GM18499 (cell line): ENCODE measurements at regions not wholly inside any gene's neighbourhood (a gene's known extent, or its start where the extent isn't known, plus 50 kb on each side); places are given as distances from the start of the nearest gene placed in this dataset.

ENCODE experiments used
- ATAC-seq: cut with Tn5 transposase; IDR thresholded peaks from one replicate; pipeline ENCODE4 v1.9.1; 2021; ENCODE audit warnings: moderate number of reproducible peaks; ENCODE audit not compliant: insufficient read depth, unreplicated experiment

DNA sequence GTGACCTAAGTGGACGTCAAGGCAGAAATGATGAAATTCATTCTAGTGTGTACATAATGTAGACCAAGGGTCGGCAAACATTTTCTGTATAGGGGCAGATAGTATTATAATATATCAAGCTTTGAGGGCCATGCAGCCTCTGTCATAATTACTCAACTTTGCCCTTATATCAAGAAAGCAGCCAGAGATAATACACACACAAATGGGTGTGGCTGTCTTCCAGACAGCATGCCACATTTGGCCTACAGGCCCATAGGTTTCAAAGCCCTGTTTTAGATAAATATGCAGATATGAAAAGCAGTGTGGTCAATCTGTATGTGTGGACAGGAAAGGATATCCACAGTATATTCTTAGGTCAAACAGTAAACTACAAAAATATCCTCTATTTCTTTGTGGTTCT lies 320.1 kb upstream of the FMN2 start:
- ATAC-seq = no peak

DNA sequence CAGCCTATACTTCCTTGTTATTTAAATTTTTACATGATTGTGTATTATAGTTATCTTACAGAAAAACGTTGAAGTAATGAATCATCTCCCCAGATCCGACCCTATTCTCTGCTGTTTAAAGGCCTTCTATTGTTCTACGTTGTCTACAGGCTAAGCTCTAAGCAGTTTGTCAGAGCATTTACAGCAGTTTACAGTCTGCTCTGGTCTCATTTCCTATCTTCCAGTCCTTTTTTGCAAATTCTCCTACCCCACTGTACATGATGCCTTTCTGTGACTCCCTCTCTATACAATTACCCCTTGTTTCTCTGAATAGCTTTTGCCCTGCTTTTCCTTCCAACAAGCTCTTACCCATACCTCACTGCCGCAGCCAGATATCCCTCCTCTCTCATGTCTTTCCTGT lies 319.2 kb upstream of the FMN2 start:
- no peak for ATAC-seq

DNA sequence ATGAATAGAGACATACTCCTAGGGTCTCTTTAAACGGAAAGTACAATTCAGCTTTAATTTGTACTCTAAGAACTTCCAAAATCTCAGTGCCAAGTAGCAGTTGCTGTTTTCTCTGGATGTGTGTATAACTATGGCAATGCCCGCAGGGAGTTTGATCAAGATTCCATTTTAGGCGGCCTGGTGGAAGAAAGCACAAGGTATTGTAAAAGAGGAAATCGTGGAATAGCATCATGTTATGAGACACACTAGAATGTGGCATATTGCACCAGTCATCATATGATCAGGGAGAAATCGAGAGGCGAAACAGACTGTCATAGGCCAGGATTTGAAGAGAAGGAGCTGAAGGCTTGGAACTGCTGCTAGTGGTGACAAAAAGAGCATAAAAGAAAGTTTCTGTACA lies 316.2 kb upstream of the FMN2 start:
- no peak for ATAC-seq

DNA sequence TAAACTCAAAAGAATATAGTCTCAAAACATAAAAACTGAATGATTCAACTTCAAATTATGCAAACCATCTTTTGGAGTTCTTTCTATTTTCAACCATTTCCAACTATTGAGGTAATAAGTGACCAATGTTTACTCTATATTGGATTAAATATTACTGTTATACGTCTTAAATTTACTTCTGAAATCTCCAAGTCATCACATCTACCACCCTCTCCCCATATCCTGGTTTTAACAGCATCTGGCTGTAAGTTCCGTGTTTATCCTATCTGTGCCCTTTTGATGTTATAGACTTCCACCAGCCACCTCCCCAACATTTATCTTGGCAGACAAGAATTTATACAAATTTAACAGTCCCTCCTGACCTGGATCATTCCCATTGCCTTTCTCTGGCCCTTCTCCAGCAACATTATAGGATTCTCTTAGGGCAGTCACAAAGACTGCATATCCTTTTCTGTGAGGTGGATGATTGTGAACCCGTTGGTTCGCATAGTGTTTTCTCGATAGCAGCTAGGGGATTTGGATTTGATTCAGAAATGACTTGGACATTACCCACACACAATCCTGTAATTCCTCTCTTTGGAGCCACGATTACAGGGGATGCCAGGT lies 313.4 kb upstream of the FMN2 start:
- no peak for ATAC-seq

DNA sequence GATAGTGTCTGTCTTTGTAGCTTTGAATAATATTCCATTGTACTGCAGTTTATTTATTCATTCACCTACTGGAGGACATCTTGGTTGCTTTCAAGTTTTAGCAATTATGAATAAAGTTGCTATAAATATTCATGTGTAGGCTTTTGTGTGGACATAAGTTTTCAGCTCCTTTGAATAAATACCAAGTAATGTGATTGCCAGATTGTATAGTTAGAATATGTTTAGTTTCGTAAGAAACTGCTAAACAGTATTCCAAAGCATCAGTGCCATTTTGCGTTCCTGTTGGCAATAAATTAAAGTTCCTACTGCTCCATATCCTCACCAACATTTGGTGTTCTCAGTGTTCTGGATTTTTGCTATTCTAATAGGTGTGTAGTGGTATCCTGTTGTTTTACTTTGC lies 311.7 kb upstream of the FMN2 start:
- no peak for ATAC-seq

DNA sequence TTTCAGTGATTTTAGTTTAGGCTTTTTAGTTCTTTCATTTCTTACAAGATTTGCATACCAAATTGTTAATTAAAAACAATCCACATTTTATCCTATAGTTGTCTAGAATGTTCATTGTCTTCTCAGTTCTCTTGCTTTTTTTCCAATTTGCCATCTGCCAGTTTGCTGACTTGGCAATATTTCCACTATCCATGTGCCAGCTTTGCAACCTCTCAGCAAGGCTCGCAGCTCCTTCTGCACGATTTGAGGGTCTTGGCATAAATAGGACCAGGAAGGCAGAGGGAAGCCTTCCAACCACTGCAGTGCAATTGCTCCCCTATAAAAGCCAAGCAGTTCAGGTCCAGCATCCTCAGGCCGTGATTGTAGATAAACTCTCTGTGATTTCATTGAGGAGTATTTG lies 306.8 kb upstream of the FMN2 start:
- ATAC-seq = no peak

DNA sequence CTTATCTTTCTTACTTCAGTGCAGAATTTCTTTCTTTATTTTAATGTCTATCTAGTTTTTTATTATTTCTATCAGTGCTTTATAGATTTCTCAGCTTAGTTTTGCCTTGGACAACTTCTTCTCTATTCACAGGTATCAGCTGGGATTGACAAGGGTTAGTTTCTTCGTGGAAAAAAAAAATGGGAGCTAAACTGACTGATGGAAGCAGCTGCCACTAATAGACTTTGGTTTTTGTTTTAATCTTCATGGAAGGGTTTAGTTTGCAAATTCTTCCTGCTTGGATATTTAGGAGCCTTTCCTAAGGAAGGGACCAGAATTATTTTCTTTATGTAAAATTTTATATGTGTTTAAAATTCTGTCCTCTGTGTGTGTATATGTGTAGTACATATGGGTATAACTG lies 306.1 kb upstream of the FMN2 start:
- ATAC-seq = no peak

DNA sequence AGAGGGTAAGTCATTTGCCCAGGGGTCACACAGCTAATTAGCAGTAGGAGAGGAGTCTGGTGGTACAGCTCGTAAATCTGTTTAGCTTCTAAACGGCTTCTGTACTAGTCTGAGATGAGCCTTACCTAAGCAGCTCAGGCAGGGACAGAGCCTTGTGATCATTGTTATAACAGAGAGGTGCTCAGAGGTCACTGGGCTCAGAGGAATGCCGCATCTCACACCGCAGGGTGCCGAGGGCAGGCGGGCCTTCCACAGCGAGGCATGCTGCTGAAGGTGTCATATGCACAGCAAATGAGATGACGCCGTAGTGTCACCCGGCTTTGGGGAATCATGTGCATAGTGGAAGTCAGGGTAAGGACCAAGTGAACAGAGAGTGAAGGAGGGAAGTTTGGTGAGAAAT lies 305.2 kb upstream of the FMN2 start:
- ATAC-seq = no peak

DNA sequence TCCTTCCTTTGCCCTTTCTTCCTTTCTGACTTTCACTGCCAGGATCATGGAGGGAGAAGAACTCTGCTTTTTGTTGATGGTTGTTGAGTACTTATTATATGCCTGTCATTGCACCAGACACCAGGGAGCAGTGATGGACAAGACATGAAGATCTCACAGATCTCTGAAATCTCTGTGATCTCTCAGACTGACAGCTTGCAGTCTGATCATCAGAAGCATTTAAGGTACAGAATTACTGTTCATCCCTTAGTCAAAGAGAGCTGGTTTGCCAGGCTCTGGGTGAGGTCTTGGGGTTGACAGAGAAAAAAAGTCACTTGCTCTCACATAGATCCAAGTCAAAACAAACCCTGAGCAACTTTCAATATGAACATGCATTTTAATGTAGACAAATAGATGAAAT lies 299.5 kb upstream of the FMN2 start:
- no peak for ATAC-seq

DNA sequence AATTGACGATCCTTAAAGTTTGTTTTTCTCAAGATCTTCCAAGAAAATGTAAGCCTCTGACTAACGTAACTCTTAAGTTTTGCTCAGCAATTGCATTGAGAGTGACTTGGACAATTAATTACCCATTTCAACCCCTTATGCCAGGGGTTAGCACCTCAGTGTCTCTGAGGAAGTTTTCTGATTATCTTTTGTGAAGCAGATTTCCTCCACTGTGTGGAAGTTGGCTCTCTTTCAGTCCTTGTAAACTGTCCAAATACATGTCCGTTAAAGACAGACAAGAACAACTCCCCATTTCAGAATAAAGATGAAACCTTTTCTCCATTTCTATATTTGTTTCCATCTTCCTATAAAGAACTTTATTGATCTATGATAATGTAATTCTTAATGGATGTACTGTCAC lies 296.4 kb upstream of the FMN2 start:
- no peak for ATAC-seq

DNA sequence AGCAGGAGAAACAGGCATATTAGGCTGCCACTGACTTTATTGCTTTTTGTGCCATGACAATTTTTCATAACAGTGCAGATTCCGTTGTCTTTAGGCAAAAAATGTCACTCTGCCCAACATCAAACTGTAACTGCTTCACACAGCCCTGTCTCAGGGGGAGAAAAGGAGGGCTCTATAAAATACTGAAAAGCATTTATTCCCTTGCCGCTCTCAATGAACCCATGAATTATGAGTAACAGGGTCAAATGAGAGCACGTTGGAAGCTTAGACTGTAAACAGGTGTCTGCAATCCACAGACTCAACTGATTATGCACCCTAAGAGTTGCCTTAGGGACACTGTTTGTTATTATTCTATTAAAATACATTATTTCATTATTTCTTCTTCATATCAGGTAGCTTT lies 292.1 kb upstream of the FMN2 start:
- ATAC-seq = no peak

DNA sequence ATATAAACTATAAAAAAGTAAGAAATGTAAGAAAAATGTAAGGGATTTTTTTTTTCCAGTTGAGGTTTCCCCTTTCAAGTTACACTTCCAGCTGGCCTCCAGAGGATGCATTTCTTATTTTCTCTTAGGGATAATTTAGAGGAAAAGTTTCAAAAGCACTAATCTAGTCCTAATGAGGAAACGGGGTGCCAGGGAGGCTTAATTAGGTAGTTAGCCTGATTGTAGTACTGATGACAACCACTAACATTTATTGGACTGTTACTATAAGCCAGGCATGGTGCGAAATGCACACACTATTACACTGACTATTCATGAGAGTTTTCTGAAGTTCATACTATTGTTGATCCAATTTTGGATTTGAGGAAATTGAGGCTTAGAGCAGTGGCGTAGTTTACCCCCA lies 290.8 kb upstream of the FMN2 start:
- no peak for ATAC-seq

DNA sequence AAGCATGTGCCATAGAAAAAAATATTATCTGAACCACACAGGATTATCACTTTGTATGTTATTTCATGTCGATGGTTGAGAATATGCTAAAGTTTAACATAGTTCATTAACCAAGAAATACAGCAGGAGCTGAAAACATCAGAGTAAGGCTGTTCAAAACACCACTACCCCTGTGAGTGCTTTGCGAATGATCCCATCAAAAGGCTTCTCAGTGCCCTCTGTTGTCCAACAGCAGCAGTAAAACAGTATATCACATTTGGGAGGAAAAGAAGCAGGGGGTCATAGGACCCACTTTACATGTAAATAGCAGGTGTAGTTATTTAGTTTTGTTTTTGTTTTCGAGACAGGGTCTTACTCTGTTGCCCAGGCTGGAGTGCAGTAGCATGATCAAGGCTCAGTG lies 289.4 kb upstream of the FMN2 start:
- ATAC-seq = no peak

DNA sequence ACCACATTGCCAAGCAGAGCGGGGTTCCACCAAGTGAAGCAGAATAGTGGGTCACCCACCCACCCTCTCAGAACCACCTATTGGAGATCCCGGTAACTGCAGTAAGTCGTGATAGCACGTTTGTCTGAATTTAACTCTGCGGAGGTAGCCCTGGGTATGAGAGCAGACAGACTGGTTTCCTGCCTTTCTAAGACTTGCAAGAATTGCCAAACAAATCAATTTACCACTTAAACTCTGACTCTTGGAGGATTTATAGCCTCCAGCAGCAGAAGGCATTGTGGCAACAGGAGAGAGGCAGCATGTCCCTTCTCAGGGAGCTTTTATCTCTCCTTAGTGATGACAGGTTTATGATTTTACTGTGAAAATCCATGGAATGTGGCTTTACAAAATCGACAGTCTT lies 287.9 kb upstream of the FMN2 start:
- no peak for ATAC-seq

DNA sequence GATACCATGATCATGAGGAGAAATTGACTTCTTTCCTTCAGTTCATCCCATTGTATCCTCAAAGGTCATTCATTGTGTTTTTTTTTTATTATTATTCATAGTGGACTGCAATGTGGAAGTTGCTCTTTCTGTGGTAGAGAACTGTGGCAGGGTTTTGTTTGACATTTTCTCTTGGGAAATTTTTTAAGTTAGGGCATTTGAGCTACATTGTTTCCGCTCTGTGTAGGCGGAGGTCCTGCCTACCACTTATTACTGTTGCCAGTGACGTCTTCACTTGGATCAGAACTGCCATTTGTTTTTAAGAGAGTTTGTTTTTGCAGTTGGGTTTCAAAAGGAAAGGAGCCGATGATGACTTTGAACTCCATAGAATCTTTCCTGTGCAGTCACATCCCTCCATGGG lies 287.4 kb upstream of the FMN2 start:
- no peak for ATAC-seq

DNA sequence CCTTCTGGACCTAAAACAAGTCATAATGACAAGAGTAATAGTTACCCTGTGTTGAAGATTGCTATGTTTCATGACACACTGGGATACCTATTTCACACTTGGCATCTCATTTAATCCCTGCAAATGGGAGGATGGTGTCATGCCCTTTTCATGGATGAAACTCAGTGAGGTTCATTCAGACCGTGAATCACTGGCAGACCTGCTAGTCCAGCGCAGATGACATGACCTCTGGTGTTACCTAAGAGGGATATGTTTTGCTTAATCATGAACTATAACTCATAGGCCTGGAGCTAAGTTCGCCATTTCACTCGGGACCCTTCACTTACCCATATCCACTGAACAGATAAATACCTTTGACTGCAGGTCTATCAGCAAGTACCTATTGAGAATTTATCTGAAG lies 286.6 kb upstream of the FMN2 start:
- no peak for ATAC-seq

DNA sequence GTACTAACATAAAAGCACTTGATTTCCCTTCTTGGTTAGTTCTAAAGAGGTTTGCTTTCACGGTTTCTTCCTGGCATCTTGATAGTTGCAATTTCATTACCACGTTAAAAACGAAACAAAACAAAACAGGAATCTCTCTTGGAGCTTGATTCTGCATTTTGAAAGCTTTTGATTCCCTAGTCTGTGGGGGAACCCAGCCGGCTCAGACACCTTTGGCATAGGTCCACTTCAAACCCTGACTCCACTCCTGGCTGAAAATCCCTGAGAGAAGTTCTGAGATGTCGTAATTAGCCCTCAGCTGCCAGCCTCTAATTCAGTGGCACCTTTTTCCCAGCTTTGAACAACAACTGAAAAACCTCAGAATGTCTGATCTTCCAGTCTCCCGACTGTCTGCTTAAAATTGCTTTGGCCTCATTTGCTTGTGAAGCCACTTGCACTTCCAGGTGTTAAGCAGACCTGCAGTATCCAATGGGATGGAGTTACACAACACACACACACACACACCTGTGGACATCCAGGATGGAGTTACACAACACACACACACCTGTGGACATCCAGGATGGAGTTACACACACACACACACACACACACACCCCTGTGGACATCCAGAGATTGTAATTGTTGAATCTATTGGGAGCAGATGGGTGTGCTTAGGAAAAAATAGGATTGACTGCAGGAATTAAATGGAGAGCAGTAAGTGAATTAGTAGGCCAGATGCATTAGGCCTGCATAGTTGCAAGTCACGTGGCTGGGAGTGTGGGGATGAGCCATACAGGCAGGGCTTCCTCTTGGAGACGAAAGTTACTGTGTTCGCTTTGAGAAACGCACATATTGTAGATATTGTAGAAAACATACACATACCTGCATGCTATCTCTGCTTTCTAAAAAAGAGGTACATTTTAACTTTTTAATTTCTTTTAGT lies 285.6 kb upstream of the FMN2 start:
- no peak for ATAC-seq

DNA sequence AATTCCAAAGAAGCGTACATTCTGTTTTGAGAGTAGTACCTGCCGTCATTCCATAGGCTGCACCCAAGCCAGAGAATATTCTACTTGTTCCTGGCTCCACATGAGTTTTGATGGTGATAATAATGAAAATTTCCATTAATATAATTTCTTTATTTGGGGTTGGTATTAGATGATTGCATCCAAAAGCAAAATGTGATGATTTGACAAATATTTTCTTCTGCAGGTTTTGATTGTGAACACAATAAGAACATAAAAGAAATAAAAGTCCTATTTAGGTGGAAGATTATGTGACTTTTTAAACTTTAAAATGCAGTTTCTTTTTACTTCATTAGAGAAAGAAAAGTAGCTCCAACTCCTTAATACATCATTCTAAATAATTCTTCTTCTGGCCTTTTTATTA lies 284.8 kb upstream of the FMN2 start:
- no peak for ATAC-seq

DNA sequence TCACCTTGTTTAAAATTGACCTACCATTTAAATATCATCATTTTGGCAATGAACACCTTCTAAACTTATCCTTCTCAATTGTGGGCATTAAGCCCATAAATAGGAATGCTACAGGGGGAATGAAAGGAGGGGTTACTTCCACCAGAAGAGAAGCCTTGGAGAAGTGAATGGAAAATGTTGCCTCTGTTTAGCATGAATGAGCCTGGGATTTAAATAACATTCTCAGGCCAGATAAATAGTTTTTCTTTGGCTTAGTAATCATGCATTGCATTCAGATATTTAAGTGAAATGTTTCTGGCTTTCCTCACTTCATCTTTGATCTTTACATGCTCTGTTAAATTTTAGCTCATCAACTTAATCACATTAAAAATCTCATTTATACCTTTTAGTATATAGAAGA lies 284.3 kb upstream of the FMN2 start:
- no peak for ATAC-seq

DNA sequence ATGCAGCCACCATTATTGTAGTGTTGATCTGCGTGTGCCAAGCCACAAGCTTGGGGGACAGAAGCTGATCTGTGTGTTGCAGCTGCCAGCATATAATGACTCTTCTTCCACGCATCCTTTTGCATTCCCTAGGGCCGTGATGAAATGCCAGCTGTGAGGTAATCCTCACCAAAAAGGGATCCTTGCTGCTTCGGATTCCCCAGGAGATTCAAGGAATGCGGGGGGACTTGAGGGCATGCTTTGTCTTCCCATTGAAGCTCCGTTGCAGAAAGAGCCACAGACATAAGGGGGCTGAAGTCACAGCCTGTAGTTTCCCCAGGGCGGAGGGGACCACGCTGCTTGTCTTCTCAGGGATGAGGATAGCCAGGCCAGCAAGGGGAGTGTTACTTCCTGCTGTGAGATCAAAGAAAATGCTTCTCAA lies 281.6 kb upstream of the FMN2 start:
- ATAC-seq = no peak

DNA sequence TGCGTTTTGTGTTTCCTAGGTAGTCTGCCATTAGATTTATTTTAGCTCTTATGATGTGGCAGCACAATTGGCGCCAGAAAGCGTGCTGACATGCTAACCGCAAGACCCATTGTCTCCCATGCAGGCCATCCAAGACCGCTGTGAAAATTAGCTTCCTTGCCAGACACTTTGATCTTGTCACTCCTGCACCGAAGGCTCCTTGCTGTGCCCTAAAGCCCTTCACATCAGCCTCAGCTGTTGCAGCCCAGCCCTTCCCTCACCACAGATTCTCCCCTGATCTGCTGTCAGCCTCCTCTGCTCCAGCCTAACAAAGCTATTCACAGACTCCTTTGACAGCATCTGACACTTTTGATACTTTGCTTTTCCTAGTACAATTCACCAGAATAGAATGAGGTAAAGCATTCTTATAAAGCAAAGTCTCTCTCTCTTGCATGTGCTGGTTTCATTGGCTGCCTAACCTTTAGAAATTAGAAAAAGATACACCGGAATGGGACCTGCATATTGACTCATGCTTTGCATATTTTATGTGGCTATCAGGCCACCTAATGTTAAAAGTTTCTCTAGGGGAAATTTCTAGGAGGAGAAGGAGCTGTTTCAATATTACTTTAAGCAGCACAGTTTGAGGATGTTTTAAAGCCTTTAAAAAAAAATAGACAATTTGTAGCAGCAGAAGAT lies 280.3 kb upstream of the FMN2 start:
- no peak for ATAC-seq

DNA sequence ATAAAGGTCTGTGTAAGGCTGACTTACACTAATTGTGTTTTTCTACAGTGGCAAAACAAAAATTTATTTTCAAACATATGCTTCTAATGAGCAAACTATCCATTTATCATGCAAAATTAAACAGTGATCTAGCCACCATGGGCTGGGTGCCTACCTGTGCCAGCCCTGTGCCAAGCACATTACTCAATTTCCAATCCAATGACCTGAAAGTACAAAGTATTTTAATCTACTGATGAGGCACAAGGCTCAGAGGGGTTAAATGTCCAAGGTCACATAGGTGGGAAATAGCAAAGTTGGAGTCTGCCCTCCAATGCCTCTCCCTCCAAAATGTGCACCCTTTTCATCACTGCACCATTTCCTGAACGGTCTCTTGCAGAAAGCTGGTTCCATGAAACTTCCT lies 279.1 kb upstream of the FMN2 start:
- ATAC-seq = no peak
